ENCODE measurements at regions not wholly inside any gene's neighbourhood (a gene's known extent, or its start where the extent isn't known, plus 50 kb on each side); places are given as distances from the start of the nearest gene placed in this dataset.

GRCh38 chr7:41465571-41465970 is 237.3 kb downstream of the INHBA start:
- no peak for TF ChIP-seq CTCF (IDR thresholded peaks at IDR 0.05; ENCODE audit: low read length, missing control alignments)
- no peak for DNase-seq (ENCODE audit: low read depth)
- H3K4me3 ChIP-seq (replicated peaks; ENCODE audit: low read depth, low read length) = no peak overlapping the region

GRCh38 chr7:41463770-41464470 is 239.0 kb downstream of the INHBA start:
- no peak for TF ChIP-seq CTCF (IDR thresholded peaks at IDR 0.05; ENCODE audit: low read length, missing control alignments)
- H3K4me3 ChIP-seq (replicated peaks; ENCODE audit: low read depth, low read length) = no peak overlapping the region
- no peak for DNase-seq (ENCODE audit: low read depth)

- DNase-seq (ENCODE audit: low read depth) = peak; percentile 23
- TF ChIP-seq CTCF (IDR thresholded peaks at IDR 0.05; ENCODE audit: low read length, missing control alignments) = no peak
- H3K4me3 ChIP-seq (replicated peaks; ENCODE audit: low read depth, low read length) = no peak overlapping the region
Observed at GRCh38 chr7:41459623-41460261, 243.1 kb downstream of the INHBA start.

GRCh38 chr7:41459183-41459582 is 243.7 kb downstream of the INHBA start:
- DNase-seq (ENCODE audit: low read depth) = no peak
- TF ChIP-seq CTCF (IDR thresholded peaks at IDR 0.05; ENCODE audit: low read length, missing control alignments) = no peak
- no peak overlapping the region for H3K4me3 ChIP-seq (replicated peaks; ENCODE audit: low read depth, low read length)

GRCh38 chr7:41457832-41458437 is 245.0 kb downstream of the INHBA start:
- TF ChIP-seq CTCF (IDR thresholded peaks at IDR 0.05; ENCODE audit: low read length, missing control alignments) = no peak
- H3K4me3 ChIP-seq (replicated peaks; ENCODE audit: low read depth, low read length) = no peak overlapping the region
- no peak for DNase-seq (ENCODE audit: low read depth)

- H3K4me3 ChIP-seq (replicated peaks; ENCODE audit: low read depth, low read length) = no peak overlapping the region
- no peak for DNase-seq (ENCODE audit: low read depth)
- TF ChIP-seq CTCF (IDR thresholded peaks at IDR 0.05; ENCODE audit: low read length, missing control alignments) = no peak
Observed at GRCh38 chr7:41451826-41452225, 251.1 kb downstream of the INHBA start.

Measured in fibroblast of pulmonary artery (primary cell).